HUES64 (cell line): ENCODE measurements at regions not wholly inside any gene's neighbourhood (a gene's known extent, or its start where the extent isn't known, plus 50 kb on each side); places are given as distances from the start of the nearest gene placed in this dataset.

Experiments
- H3K27ac ChIP-seq: 2 replicates; pipeline ENCODE4 v1.7.0; 2013; ENCODE audit warnings: low read depth, low read length, inconsistent platforms
- H3K27me3 ChIP-seq: 2 replicates; pipeline ENCODE4 v1.6.1; 2013; ENCODE audit warnings: mild to moderate bottlenecking, low read length; ENCODE audit not compliant: insufficient read depth
- H3K36me3 ChIP-seq: 2 replicates; pipeline ENCODE4 v1.6.1; 2013; ENCODE audit warnings: mild to moderate bottlenecking, low read length; ENCODE audit not compliant: insufficient read depth
- H3K4me1 ChIP-seq: 2 replicates; pipeline ENCODE4 v1.6.1; 2013; ENCODE audit warnings: mild to moderate bottlenecking, low read length, moderate library complexity; ENCODE audit not compliant: insufficient read depth
- H3K4me3 ChIP-seq: 2 replicates; pipeline ENCODE4 v1.5.1; 2013; ENCODE audit warnings: mild to moderate bottlenecking, low read length, moderate library complexity
- H3K9ac ChIP-seq: 2 replicates; pipeline ENCODE4 v1.6.1; 2013; ENCODE audit warnings: mild to moderate bottlenecking, low read depth, low read length
- H3K9me3 ChIP-seq: 2 replicates; pipeline ENCODE4 v1.6.1; 2013; ENCODE audit warnings: low read depth, low read length; ENCODE audit not compliant: insufficient read depth
- WGBS: fragments of 150-250, 120-280 bp; methylation state at CpG from one replicate; pipeline ENCODE4 v1.1.7; 2013; ENCODE audit warnings: missing lambda C conversion rate; 5-methylcytosine and 5-hydroxymethylcytosine counted together

- Histone ChIP-seq H3K27ac (no peak overlapping the region), H3K9ac (no peak overlapping the region), H3K4me1 (no peaks in the 10 kb centered on the region), H3K9me3 (no peaks in the 10 kb centered on the region), H3K4me3 (no peak overlapping the region), H3K36me3 (no peaks in the 10 kb centered on the region), H3K27me3 (no peaks in the 10 kb centered on the region)
- 87% methylated on average over 1 of the region's 2 CpGs for WGBS
These were observed 176.4 kb downstream of the ACTR3 start for GRCh38 chr2:114066186-114066747.

DNA sequence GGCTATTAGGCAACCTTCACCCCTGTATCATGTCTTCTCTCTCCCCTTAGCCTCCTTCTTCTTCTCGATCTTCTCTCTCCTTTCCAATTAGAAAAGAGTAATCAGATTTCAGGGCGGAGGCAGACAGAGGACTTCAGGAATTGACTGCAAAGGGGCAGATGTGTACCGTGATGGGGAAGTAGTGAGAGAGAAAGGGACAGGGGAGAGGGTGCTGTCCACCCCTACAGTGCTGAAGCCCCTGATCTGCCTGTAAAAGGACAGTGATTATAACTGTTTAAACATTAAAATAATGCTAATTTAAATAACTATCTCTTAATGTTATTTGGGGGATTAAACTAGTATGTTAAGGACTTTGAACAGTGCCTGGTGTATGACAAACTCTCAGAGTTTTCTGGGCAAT lies 178.5 kb downstream of the ACTR3 start:
- Histone ChIP-seq H3K36me3 (no peaks in the 10 kb centered on the region), H3K4me1 (no peaks in the 10 kb centered on the region), H3K27ac (no peak overlapping the region), H3K9me3 (no peaks in the 10 kb centered on the region), H3K9ac (no peak overlapping the region), H3K27me3 (no peaks in the 10 kb centered on the region), H3K4me3 (no peak overlapping the region)
- 33% methylated on average over 3 of the region's 3 CpGs for WGBS

DNA sequence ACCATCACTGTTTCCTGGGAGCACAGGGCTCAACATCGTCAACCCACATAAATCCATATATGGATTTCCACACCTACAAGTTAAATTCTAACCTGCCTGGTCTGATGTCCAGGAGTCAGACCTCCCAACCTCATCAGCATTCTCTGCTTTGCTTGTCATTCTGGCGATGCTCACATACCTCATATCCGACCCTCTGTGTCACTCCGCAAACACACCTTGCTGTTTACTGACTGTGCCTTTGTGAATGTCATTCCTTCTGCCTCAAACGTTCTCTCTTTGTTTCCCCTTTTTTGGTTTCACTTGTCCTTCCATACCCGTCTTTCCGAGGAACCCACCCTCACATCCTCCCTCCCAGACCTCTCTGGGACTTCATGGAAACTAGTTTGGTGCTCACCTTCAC lies 187.1 kb downstream of the ACTR3 start:
- Histone ChIP-seq H3K27me3 (no peaks in the 10 kb centered on the region), H3K27ac (no peak overlapping the region), H3K4me1 (no peaks in the 10 kb centered on the region), H3K9ac (no peak overlapping the region), H3K4me3 (no peak overlapping the region), H3K36me3 (no peaks in the 10 kb centered on the region), H3K9me3 (no peaks in the 10 kb centered on the region)
- 87% methylated on average over 7 of the region's 7 CpGs for WGBS

DNA sequence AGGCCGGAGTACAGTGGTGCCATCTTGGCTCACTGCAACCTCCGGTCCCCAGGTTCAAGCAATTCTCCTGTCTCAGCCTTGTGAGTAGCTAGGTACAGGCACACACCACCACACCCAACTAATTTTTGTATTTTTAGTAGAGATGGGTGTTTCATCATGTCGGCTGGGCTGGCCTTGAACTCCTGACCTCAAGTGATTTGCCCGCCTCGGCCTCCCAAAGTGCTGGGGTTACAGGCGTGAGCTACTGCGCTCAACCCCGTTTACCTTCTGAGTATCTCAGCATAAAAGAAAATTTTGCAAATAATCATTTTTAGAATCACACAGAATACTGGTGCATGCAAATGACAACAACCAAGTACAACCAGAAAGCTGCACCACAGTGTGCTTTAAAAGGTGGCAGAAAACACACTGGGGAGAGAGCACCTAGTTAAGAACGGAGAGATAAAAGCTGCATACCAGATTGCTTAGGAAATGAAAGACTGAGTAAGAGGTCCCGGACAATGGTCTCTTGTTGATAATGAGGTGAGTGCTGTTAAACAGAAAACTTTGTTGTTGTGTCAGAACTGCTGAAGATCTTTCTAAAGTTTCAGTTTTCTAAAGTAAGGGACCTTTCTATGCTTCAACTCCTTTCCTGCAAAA lies 189.6 kb downstream of the ACTR3 start:
- Histone ChIP-seq H3K4me3 (no peak overlapping the region), H3K9me3 (no peaks in the 10 kb centered on the region), H3K9ac (no peak overlapping the region), H3K4me1 (no peaks in the 10 kb centered on the region), H3K36me3 (no peaks in the 10 kb centered on the region), H3K27me3 (no peaks in the 10 kb centered on the region), H3K27ac (no peak overlapping the region)
- 91% methylated on average over 10 of the region's 10 CpGs for WGBS

GRCh38 chr2:114082731-114083433 lies 193.0 kb downstream of the ACTR3 start:
- Histone ChIP-seq H3K4me1 (no peaks in the 10 kb centered on the region), H3K27ac (no peak overlapping the region), H3K9ac (no peak overlapping the region), H3K4me3 (no peak overlapping the region), H3K36me3 (no peaks in the 10 kb centered on the region), H3K9me3 (no peaks in the 10 kb centered on the region), H3K27me3 (no peaks in the 10 kb centered on the region)
- WGBS: 92% methylated on average over 5 of the region's 7 CpGs

DNA sequence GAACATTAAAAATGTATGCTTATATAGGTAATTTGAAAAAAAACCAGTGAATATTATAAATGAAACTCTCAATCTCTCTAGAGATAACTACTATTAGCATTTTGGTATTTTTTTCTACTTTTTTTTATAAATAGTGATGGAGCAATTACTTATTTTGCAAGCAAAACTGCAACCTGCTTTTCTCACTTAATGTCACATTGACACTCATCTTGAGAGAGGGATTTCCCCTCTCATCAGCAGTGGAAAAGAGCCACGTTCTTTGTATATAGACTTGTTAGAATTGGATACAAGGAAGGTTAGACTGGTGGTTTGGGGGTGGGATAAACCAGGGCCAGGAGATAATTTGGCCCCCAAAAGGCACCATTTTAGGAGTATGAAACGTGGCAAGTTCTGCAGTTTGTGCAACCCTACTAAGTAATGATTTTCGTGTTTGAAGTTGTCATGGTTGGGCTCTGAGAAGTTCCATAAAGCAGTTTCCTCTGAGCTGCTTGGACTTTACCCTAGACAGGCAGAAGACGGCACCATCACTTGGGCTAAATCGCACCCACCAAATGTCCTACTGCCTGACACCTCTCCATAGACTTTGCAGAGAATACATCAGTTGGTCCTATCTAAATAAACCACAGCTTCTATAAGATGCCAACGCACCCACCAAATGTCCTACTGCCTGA lies 194.0 kb downstream of the ACTR3 start:
- no peak overlapping the region for H3K4me3 ChIP-seq

DNA sequence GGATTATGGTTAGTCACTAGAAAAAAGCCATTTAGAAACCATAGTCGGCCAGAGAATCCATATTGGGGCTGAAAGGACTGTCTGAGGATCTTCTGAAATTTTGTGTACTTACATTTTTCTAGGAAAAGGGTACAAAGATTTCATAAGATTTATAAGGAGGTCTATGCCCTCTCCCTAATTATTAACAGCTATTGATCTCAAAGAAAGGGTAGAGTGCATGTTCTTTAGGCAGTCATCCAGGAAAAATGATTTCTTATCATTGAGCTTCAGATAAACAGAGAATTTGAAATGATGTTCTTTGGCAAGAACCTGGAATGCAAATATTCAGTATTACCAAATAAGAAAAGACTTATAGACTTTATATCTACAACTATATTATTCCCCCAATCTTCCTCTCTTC lies 195.3 kb downstream of the ACTR3 start:
- Histone ChIP-seq H3K9ac (no peak overlapping the region), H3K4me3 (no peak overlapping the region), H3K27ac (no peak overlapping the region), H3K9me3 (no peaks in the 10 kb centered on the region), H3K4me1 (no peaks in the 10 kb centered on the region), H3K27me3 (no peaks in the 10 kb centered on the region), H3K36me3 (no peaks in the 10 kb centered on the region)
- 95% methylated on average over 1 of the region's 1 CpG for WGBS

More for the DNA sequence above, 194.0 kb downstream of the ACTR3 start:
- H3K27ac ChIP-seq: no peak overlapping the region
- H3K9me3 ChIP-seq: no peaks in the 10 kb centered on the region
- no peaks in the 10 kb centered on the region for H3K36me3 ChIP-seq
- 78% methylated on average over 5 of the region's 6 CpGs for WGBS
- H3K27me3 ChIP-seq: no peaks in the 10 kb centered on the region
- no peaks in the 10 kb centered on the region for H3K4me1 ChIP-seq
- H3K9ac ChIP-seq: no peak overlapping the region

DNA sequence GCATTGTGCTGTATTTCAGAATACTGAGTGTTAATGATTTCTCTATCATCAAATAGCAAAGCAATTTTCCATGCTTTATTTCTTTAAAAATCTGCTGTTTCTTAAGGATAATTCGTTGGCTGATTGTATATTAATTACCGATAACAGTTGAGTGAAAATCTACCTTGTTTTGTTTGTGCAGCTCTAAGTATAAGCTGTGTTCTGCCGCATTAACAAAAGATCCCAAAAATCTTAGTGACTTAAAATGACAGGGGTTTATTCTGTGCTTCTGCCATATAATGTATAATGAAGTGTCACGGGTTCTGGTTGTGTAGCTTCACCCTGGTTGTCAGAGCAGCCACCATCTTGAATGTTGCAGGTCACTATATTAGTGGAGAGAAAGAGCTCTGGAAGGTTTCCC lies 196.1 kb downstream of the ACTR3 start:
- H3K4me3 ChIP-seq: no peak overlapping the region
- H3K9ac ChIP-seq: no peak overlapping the region
- H3K27me3 ChIP-seq: no peaks in the 10 kb centered on the region
- H3K36me3 ChIP-seq: no peaks in the 10 kb centered on the region
- 95% methylated on average over 4 of the region's 4 CpGs for WGBS
- no peaks in the 10 kb centered on the region for H3K9me3 ChIP-seq
- no peaks in the 10 kb centered on the region for H3K4me1 ChIP-seq
- no peak overlapping the region for H3K27ac ChIP-seq

- Histone ChIP-seq H3K9ac (no peak overlapping the region), H3K36me3 (no peaks in the 10 kb centered on the region), H3K4me3 (no peak overlapping the region), H3K27me3 (no peaks in the 10 kb centered on the region), H3K4me1 (no peaks in the 10 kb centered on the region), H3K9me3 (no peaks in the 10 kb centered on the region), H3K27ac (no peak overlapping the region)
- 86% methylated on average over 9 of the region's 9 CpGs for WGBS
These were observed 199.9 kb downstream of the ACTR3 start for GRCh38 chr2:114089636-114090319.

DNA sequence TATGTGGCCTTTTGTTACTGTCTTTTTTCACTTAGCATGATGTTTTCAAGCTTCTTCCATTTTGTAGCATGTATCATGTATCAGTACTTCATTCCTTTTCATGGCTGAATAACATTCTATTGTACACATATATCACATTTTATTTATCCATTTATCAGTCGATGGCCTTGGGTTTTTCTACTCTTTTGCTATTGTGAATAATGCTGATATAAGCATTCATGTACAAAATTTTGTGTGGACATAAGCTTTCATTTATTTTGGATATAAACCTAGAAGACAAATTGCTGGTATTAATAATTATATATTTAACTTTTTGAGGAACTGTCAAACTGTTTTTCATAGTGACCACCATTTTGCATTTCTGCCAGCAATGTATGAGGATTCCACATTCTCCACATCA lies 201.1 kb downstream of the ACTR3 start:
- H3K9me3 ChIP-seq: peaks cover 6% of the 10 kb centered on the region
- H3K4me3 ChIP-seq: no peak overlapping the region
- H3K36me3 ChIP-seq: no peaks in the 10 kb centered on the region
- H3K27me3 ChIP-seq: no peaks in the 10 kb centered on the region
- H3K27ac ChIP-seq: no peak overlapping the region
- no CpG with 5 or more reads among the region's 1 CpG for WGBS
- no peaks in the 10 kb centered on the region for H3K4me1 ChIP-seq
- no peak overlapping the region for H3K9ac ChIP-seq

DNA sequence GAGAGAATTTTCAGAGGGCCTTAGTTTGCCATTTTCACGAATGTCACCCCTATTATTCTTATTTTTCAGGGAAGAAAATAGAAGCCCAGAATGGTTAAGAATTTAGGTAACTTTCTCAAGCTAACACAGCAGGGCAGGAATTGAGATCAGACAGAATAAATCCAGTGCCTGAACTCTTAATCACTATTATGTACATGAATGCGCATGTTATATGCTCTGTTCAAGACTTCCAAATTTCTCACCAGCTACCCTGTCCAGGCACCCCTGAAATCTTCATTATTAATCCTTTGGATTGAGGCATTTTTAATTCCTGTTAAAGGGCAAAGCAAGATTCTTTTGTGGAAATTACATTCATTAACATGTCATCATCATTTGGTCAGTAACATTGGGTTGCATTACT lies 218.4 kb downstream of the ACTR3 start:
- Histone ChIP-seq H3K27ac (peak overlapping the region; percentile 56; the same call in 1 of the 2 replicates), H3K9me3 (peaks cover 33% of the 10 kb centered on the region), H3K27me3 (no peaks in the 10 kb centered on the region), H3K4me3 (no peak overlapping the region), H3K4me1 (peaks cover 21% of the 10 kb centered on the region), H3K36me3 (no peaks in the 10 kb centered on the region), H3K9ac (no peak overlapping the region)
- WGBS: 100% methylated on average over 1 of the region's 2 CpGs
